ENCODE measurements at regions not wholly inside any gene's neighbourhood (a gene's known extent, or its start where the extent isn't known, plus 50 kb on each side); places are given as distances from the start of the nearest gene placed in this dataset.
A peak's percentile ranks its signal among the peaks of the same experiment; 100 is the strongest.
"Not testable (repeated sequence)": the region's sequence is repeated elsewhere in the genome, so short reads cannot be mapped to it uniquely, and the experiment has no call there.

DNA sequence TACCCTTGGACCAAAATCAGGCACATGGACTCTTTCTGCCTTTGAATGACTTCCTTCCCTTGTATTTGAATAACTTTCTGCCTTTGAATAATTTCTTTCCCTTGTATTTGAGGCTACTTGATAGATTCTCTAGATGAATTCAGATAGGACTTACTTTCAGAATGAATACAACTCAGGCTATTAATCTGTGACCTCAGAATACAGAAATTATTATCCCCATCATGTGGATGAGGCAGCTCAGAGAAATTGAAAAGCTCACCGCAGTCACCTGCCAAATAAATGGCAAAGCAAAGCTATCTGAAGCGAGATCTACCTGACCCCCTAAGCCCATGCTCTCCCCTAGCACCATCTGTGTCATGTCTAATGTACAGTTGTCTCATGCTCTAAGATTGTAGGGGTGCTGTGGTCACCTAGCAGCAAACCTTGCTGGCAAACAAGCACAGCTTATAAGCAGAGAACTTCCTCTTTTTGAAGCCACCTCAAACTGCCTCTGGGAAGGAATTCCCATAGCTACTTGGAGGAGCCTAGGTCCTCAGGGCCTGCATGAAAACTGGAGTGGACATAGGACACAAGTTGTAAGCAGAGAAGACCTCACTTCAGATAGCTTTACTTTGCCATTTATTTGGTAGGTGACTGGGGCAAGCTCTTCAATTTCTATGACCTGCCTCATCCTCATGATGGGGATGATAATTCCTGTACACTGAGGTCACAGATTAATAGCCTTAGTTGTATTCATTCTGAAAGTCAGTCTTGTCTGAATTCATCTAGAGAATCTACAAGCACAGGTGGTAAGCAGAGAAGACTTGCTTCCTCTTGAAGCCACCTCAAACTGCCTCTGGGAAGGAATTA is 66.1 kb downstream of the FASLG start:
- H3K4me3 ChIP-seq (ENCODE audit: low read depth, low read length), result no peak overlapping the region
- DNase-seq (ENCODE audit: low read depth), result no peak
- H3K36me3 ChIP-seq (ENCODE audit: control insufficient read depth, insufficient read depth, low read length), result no peaks in the 10 kb centered on the region
- TF ChIP-seq CTCF (IDR thresholded peaks at IDR 0.05; ENCODE audit: insufficient read depth, low read length, poor library complexity, severe bottlenecking), result no peak
- H3K27me3 ChIP-seq (ENCODE audit: control insufficient read depth, insufficient read depth, low read length), result no peaks in the 10 kb centered on the region

GRCh38 chr1:172726740-172727139 is 67.8 kb downstream of the FASLG start:
- Histone ChIP-seq H3K4me3 (ENCODE audit: low read depth, low read length) (no peak overlapping the region), H3K27me3 (ENCODE audit: control insufficient read depth, insufficient read depth, low read length) (no peaks in the 10 kb centered on the region), H3K36me3 (ENCODE audit: control insufficient read depth, insufficient read depth, low read length) (no peaks in the 10 kb centered on the region)
- no peak for DNase-seq (ENCODE audit: low read depth)
- no peak for TF ChIP-seq CTCF (IDR thresholded peaks at IDR 0.05; ENCODE audit: insufficient read depth, low read length, poor library complexity, severe bottlenecking)

- DNase-seq (ENCODE audit: low read depth), result no peak
- TF ChIP-seq CTCF (IDR thresholded peaks at IDR 0.05; ENCODE audit: insufficient read depth, low read length, poor library complexity, severe bottlenecking), result no peak
- Histone ChIP-seq H3K36me3 (ENCODE audit: control insufficient read depth, insufficient read depth, low read length) (no peaks in the 10 kb centered on the region), H3K4me3 (ENCODE audit: low read depth, low read length) (no peak overlapping the region), H3K27me3 (ENCODE audit: control insufficient read depth, insufficient read depth, low read length) (no peaks in the 10 kb centered on the region)
Measured at GRCh38 chr1:172727275-172727857, 68.5 kb downstream of the FASLG start.

DNA sequence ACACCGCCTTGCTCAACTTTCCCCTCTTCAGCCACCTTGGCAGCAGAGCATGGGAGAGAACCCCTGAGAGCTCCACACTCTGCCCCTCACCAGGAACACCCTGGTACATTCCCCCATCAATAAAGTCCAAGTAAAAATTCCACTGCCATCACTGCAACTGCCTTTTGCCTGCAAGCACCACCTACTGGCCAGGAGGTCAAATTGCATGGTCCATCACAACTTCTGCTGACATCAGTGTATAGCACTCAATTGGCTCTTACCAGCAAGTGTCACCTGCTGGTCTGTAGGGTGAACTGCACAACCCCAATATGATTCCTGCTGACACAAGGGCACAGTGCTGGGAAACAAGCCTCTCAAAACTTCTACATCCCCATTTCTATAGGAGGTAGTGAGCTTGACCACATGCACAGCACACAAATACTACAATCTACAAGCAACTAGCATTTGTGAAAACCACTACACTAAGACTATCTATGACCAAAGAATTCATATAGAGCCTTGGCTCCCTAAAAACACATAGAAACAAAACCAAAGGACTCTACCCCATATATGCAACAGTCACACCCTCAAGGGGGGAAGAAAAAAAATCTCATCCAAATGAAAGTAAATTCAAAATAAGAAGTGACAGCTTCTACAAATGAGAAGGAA is 69.2 kb downstream of the FASLG start:
- no peak for DNase-seq (ENCODE audit: low read depth)
- no peak overlapping the region for H3K4me3 ChIP-seq (ENCODE audit: low read depth, low read length)
- no peaks in the 10 kb centered on the region for H3K36me3 ChIP-seq (ENCODE audit: control insufficient read depth, insufficient read depth, low read length)
- H3K27me3 ChIP-seq (ENCODE audit: control insufficient read depth, insufficient read depth, low read length), result no peaks in the 10 kb centered on the region
- TF ChIP-seq CTCF (IDR thresholded peaks at IDR 0.05; ENCODE audit: insufficient read depth, low read length, poor library complexity, severe bottlenecking), result peak; percentile 49

- H3K36me3 ChIP-seq (ENCODE audit: control insufficient read depth, insufficient read depth, low read length); H3K4me3 ChIP-seq (ENCODE audit: low read depth, low read length); H3K27me3 ChIP-seq (ENCODE audit: control insufficient read depth, insufficient read depth, low read length); DNase-seq (ENCODE audit: low read depth): not testable (repeated sequence)
Measured at GRCh38 chr1:172728705-172729104, 69.8 kb downstream of the FASLG start.

- Histone ChIP-seq H3K36me3 (ENCODE audit: control insufficient read depth, insufficient read depth, low read length) (no peaks in the 10 kb centered on the region), H3K4me3 (ENCODE audit: low read depth, low read length) (no peak overlapping the region), H3K27me3 (ENCODE audit: control insufficient read depth, insufficient read depth, low read length) (no peaks in the 10 kb centered on the region)
- TF ChIP-seq CTCF (IDR thresholded peaks at IDR 0.05; ENCODE audit: insufficient read depth, low read length, poor library complexity, severe bottlenecking), result no peak
- DNase-seq (ENCODE audit: low read depth), result no peak
Measured at GRCh38 chr1:172732427-172732826, 73.5 kb downstream of the FASLG start.
